ENCODE measurements at regions not wholly inside any gene's neighbourhood (a gene's known extent, or its start where the extent isn't known, plus 50 kb on each side); places are given as distances from the start of the nearest gene placed in this dataset.

- no peak overlapping the region for H3K4me3 ChIP-seq
- no peaks in the 10 kb centered on the region for H3K36me3 ChIP-seq (ENCODE audit: control insufficient read depth in 4 of 4, insufficient read depth in 4 of 4, low read length in 4 of 4)
- peaks cover 0 to 5% (median 0%) of the 10 kb centered on the region in 5 donors for H3K4me1 ChIP-seq (ENCODE audit: control insufficient read depth in 5 of 5, insufficient read depth in 5 of 5, low read length in 5 of 5)
- no peaks in the 10 kb centered on the region for H3K27me3 ChIP-seq (ENCODE audit: control insufficient read depth in 3 of 3, insufficient read depth in 3 of 3, low read length in 2 of 3)
- no peak for TF ChIP-seq CTCF (IDR thresholded peaks at IDR 0.05; ENCODE audit: control extremely low read depth, extremely low read depth)
- ATAC-seq (ENCODE audit: insufficient read depth, low FRiP score) (no peak), DNase-seq (no peak)
- H3K9ac ChIP-seq (ENCODE audit: insufficient read depth in 1 of 2, low read length in 2 of 2): no peak overlapping the region
- H3K9me3 ChIP-seq (ENCODE audit: control insufficient read depth in 4 of 4, insufficient read depth in 3 of 4, low read length in 3 of 4): no peaks in the 10 kb centered on the region
- H3K27ac ChIP-seq (ENCODE audit: low read depth in 1 of 2, low read length in 1 of 2): no peak overlapping the region
- WGBS, 2 donors: 86 to 95% methylated on average over 1 of the region's 1 CpG
Measured at GRCh38 chr11:11035331-11035730, 177.5 kb upstream of the ZBED5 start.

- no peak for ATAC-seq (ENCODE audit: insufficient read depth, low FRiP score)
- 60 to 74% methylated on average over 5 of the region's 5 CpGs for WGBS, 2 donors
Measured at GRCh38 chr11:11034476-11034875, 176.6 kb upstream of the ZBED5 start.

GRCh38 chr11:11032066-11032465 lies 174.2 kb upstream of the ZBED5 start:
- no peaks in the 10 kb centered on the region for H3K9me3 ChIP-seq (ENCODE audit: control insufficient read depth in 4 of 4, insufficient read depth in 3 of 4, low read length in 3 of 4)
- H3K27ac ChIP-seq (ENCODE audit: low read depth in 1 of 2, low read length in 1 of 2): no peak overlapping the region
- no peak for DNase-seq
- no peaks in the 10 kb centered on the region for H3K4me1 ChIP-seq (ENCODE audit: control insufficient read depth in 5 of 5, insufficient read depth in 5 of 5, low read length in 5 of 5)
- H3K4me3 ChIP-seq: no peak overlapping the region
- no peak overlapping the region for H3K9ac ChIP-seq (ENCODE audit: insufficient read depth in 1 of 2, low read length in 2 of 2)
- no peaks in the 10 kb centered on the region for H3K27me3 ChIP-seq (ENCODE audit: control insufficient read depth in 3 of 3, insufficient read depth in 3 of 3, low read length in 2 of 3)
- 95% methylated on average over 1 of the region's 1 CpG for WGBS, 2 donors
- no peak for TF ChIP-seq CTCF (IDR thresholded peaks at IDR 0.05; ENCODE audit: control extremely low read depth, extremely low read depth)
- no peak for ATAC-seq (ENCODE audit: insufficient read depth, low FRiP score)
- H3K36me3 ChIP-seq (ENCODE audit: control insufficient read depth in 4 of 4, insufficient read depth in 4 of 4, low read length in 4 of 4): no peaks in the 10 kb centered on the region

More at GRCh38 chr11:11034476-11034875, 176.6 kb upstream of the ZBED5 start:
- H3K27ac ChIP-seq (ENCODE audit: low read depth in 1 of 2, low read length in 1 of 2): no peak overlapping the region
- no peak for TF ChIP-seq CTCF (IDR thresholded peaks at IDR 0.05; ENCODE audit: control extremely low read depth, extremely low read depth)
- DNase-seq: no peak
- H3K9me3 ChIP-seq (ENCODE audit: control insufficient read depth in 4 of 4, insufficient read depth in 3 of 4, low read length in 3 of 4): no peaks in the 10 kb centered on the region
- no peak overlapping the region for H3K4me3 ChIP-seq
- H3K9ac ChIP-seq (ENCODE audit: insufficient read depth in 1 of 2, low read length in 2 of 2): no peak overlapping the region
- H3K27me3 ChIP-seq (ENCODE audit: control insufficient read depth in 3 of 3, insufficient read depth in 3 of 3, low read length in 2 of 3): no peaks in the 10 kb centered on the region
- H3K36me3 ChIP-seq (ENCODE audit: control insufficient read depth in 4 of 4, insufficient read depth in 4 of 4, low read length in 4 of 4): no peaks in the 10 kb centered on the region
- peaks cover 0 to 5% (median 0%) of the 10 kb centered on the region in 5 donors for H3K4me1 ChIP-seq (ENCODE audit: control insufficient read depth in 5 of 5, insufficient read depth in 5 of 5, low read length in 5 of 5)

- no peak overlapping the region for H3K4me3 ChIP-seq
- no peaks in the 10 kb centered on the region for H3K36me3 ChIP-seq (ENCODE audit: control insufficient read depth in 4 of 4, insufficient read depth in 4 of 4, low read length in 4 of 4)
- WGBS, 2 donors: 91 to 95% methylated on average over 3 of the region's 3 CpGs
- H3K9me3 ChIP-seq (ENCODE audit: control insufficient read depth in 4 of 4, insufficient read depth in 3 of 4, low read length in 3 of 4): no peaks in the 10 kb centered on the region
- no peak for DNase-seq
- H3K9ac ChIP-seq (ENCODE audit: insufficient read depth in 1 of 2, low read length in 2 of 2): no peak overlapping the region
- ATAC-seq (ENCODE audit: insufficient read depth, low FRiP score): no peak
- TF ChIP-seq CTCF (IDR thresholded peaks at IDR 0.05; ENCODE audit: control extremely low read depth, extremely low read depth): no peak
- H3K27ac ChIP-seq (ENCODE audit: low read depth in 1 of 2, low read length in 1 of 2): no peak overlapping the region
- no peaks in the 10 kb centered on the region for H3K27me3 ChIP-seq (ENCODE audit: control insufficient read depth in 3 of 3, insufficient read depth in 3 of 3, low read length in 2 of 3)
- no peaks in the 10 kb centered on the region for H3K4me1 ChIP-seq (ENCODE audit: control insufficient read depth in 5 of 5, insufficient read depth in 5 of 5, low read length in 5 of 5)
Measured at GRCh38 chr11:11029027-11029426, 171.2 kb upstream of the ZBED5 start.

Data from lung (tissue), 11 donors.